Fibroblast of lung (primary cell): ENCODE measurements at regions not wholly inside any gene's neighbourhood (a gene's known extent, or its start where the extent isn't known, plus 50 kb on each side); places are given as distances from the start of the nearest gene placed in this dataset.

Experiments used
- DNase-seq, 2 donors: peaks; one replicate each; pipeline versions ENCODE4 v3.0.0 to v3.0.0-alpha.2; 2010; ENCODE audit warnings: low read depth in 2 of 2
- H2AFZ ChIP-seq: 2 replicates; pipeline ENCODE4 v1.5.1; 2012; ENCODE audit warnings: low read length, control low read depth, inconsistent platforms
- H3K27ac ChIP-seq: 2 replicates; pipeline ENCODE4 v1.5.1; 2011; ENCODE audit warnings: low read length, control low read depth; ENCODE audit not compliant: insufficient read depth
- H3K27me3 ChIP-seq: 2 replicates; pipeline ENCODE4 v1.5.1; 2011; ENCODE audit warnings: mild to moderate bottlenecking, low read length; ENCODE audit not compliant: control insufficient read depth, insufficient read depth
- H3K36me3 ChIP-seq: 2 replicates; pipeline ENCODE4 v1.5.1; 2011; ENCODE audit warnings: low read length; ENCODE audit not compliant: control insufficient read depth, insufficient read depth
- H3K4me1 ChIP-seq: 2 replicates; pipeline ENCODE4 v1.5.1; 2011; ENCODE audit warnings: low read length; ENCODE audit not compliant: control insufficient read depth, insufficient read depth; ENCODE audit errors: extremely low read depth
- H3K4me2 ChIP-seq: 2 replicates; pipeline ENCODE4 v1.5.1; 2011; ENCODE audit warnings: low read length, control low read depth; ENCODE audit not compliant: insufficient read depth; ENCODE audit errors: extremely low read depth
- H3K4me3 ChIP-seq, 4 experiments: fragments of 200-600 bp in 1 of 4; sonication (generic) in 1 of 4; replicated peaks in 1 of 4; 2 replicates each; pipeline ENCODE4 v1.5.1; 2011 to 2016; ENCODE audit warnings: low read length in 4 of 4, low read depth in 3 of 4, mild to moderate bottlenecking in 3 of 4, control low read depth in 2 of 4, inconsistent platforms in 1 of 4, mixed read lengths in 1 of 4; ENCODE audit not compliant: insufficient read depth in 1 of 4; ENCODE audit errors: control extremely low read depth in 1 of 4
- H3K79me2 ChIP-seq: 2 replicates; pipeline ENCODE4 v1.5.1; 2012; ENCODE audit warnings: mild to moderate bottlenecking, low read length, inconsistent platforms; ENCODE audit not compliant: control insufficient read depth, insufficient read depth
- H3K9ac ChIP-seq: 2 replicates; pipeline ENCODE4 v1.5.1; 2011; ENCODE audit warnings: mild to moderate bottlenecking, low read length, control low read depth; ENCODE audit not compliant: insufficient read depth
- H3K9me3 ChIP-seq: 2 replicates; pipeline ENCODE4 v1.5.1; 2012; ENCODE audit warnings: low read depth, low read length; ENCODE audit not compliant: control insufficient read depth, insufficient read depth
- H4K20me1 ChIP-seq: 2 replicates; pipeline ENCODE4 v1.5.1; 2011; ENCODE audit warnings: low read length; ENCODE audit not compliant: control insufficient read depth, insufficient read depth; ENCODE audit errors: extremely low read depth
- CTCF ChIP-seq, 2 donors: IDR thresholded peaks in 1 of 2; conservative IDR thresholded peaks in 1 of 2; 1 replicate in 1 of 2; 2 replicates in 1 of 2; pipeline ENCODE4 v1.5.1; 2011 to 2012; ENCODE audit warnings: low read length in 2 of 2, control low read depth in 1 of 2, inconsistent platforms in 1 of 2, low read depth in 1 of 2, mild to moderate bottlenecking in 1 of 2
- EZH2 ChIP-seq: IDR thresholded peaks from 2 replicates; pipeline ENCODE4 v1.5.1; 2012; ENCODE audit warnings: low read length, control low read depth, mild to moderate bottlenecking; ENCODE audit errors: missing control alignments

GRCh38 chr3:117523418-117523817 lies 813.8 kb downstream of the TUSC7 start:
- Histone ChIP-seq H3K4me3 (no peak overlapping the region), H3K4me1 (no peaks in the 10 kb centered on the region), H3K27ac (no peak overlapping the region), H4K20me1 (no peaks in the 10 kb centered on the region), H3K4me2 (no peak overlapping the region), H3K9me3 (no peaks in the 10 kb centered on the region), H3K79me2 (no peaks in the 10 kb centered on the region), H3K36me3 (no peaks in the 10 kb centered on the region), H2AFZ (no peak overlapping the region), H3K9ac (no peak overlapping the region), H3K27me3 (no peaks in the 10 kb centered on the region)
- no peak for TF ChIP-seq EZH2
- TF ChIP-seq CTCF (conservative IDR thresholded peaks at IDR 0.05 in 1 of 2, IDR thresholded peaks at IDR 0.05 in 1 of 2; ENCODE audit: low read depth in 1 of 2, low read length in 2 of 2) = no peak
- no peak for DNase-seq

GRCh38 chr3:117524890-117525289 lies 815.3 kb downstream of the TUSC7 start:
- no peaks in the 10 kb centered on the region for H3K36me3 ChIP-seq
- no peak overlapping the region for H3K9ac ChIP-seq
- peak; percentile 67 to 93 for DNase-seq

GRCh38 chr3:117526470-117527079 lies 817.0 kb downstream of the TUSC7 start:
- Histone ChIP-seq H3K36me3 (no peaks in the 10 kb centered on the region), H4K20me1 (no peaks in the 10 kb centered on the region), H3K27ac (no peak overlapping the region), H3K9ac (no peak overlapping the region), H3K9me3 (no peaks in the 10 kb centered on the region), H3K4me1 (no peaks in the 10 kb centered on the region), H3K27me3 (no peaks in the 10 kb centered on the region), H3K4me2 (no peak overlapping the region), H3K79me2 (no peaks in the 10 kb centered on the region), H2AFZ (no peak overlapping the region), H3K4me3 (no peak overlapping the region)
- peak; percentile 53 to 67 for TF ChIP-seq CTCF (conservative IDR thresholded peaks at IDR 0.05 in 1 of 2, IDR thresholded peaks at IDR 0.05 in 1 of 2; ENCODE audit: low read depth in 1 of 2, low read length in 2 of 2)
- TF ChIP-seq EZH2 = no peak
- peak in 1 of 2 donors; percentile 64 for DNase-seq

More at GRCh38 chr3:117524890-117525289, 815.3 kb downstream of the TUSC7 start:
- Histone ChIP-seq H3K4me1 (no peaks in the 10 kb centered on the region), H3K27me3 (no peaks in the 10 kb centered on the region), H3K79me2 (no peaks in the 10 kb centered on the region), H3K4me2 (no peak overlapping the region), H3K27ac (no peak overlapping the region), H3K4me3 (no peak overlapping the region), H2AFZ (no peak overlapping the region), H4K20me1 (no peaks in the 10 kb centered on the region), H3K9me3 (no peaks in the 10 kb centered on the region)
- no peak for TF ChIP-seq CTCF (conservative IDR thresholded peaks at IDR 0.05 in 1 of 2, IDR thresholded peaks at IDR 0.05 in 1 of 2; ENCODE audit: low read depth in 1 of 2, low read length in 2 of 2)
- no peak for TF ChIP-seq EZH2
